ENCODE measurements at regions not wholly inside any gene's neighbourhood (a gene's known extent, or its start where the extent isn't known, plus 50 kb on each side); places are given as distances from the start of the nearest gene placed in this dataset.

GRCh38 chr2:138180692-138181386 is 216.6 kb downstream of the HNMT start:
- no peak for DNase-seq

- DNase-seq: no peak
Measured at GRCh38 chr2:138182250-138182936, 218.1 kb downstream of the HNMT start.

- no peak for DNase-seq
Measured at GRCh38 chr2:138182937-138183312, 218.7 kb downstream of the HNMT start.

- no peak for DNase-seq
Measured at GRCh38 chr2:138183705-138184104, 219.4 kb downstream of the HNMT start.

GRCh38 chr2:138184428-138184827 is 220.2 kb downstream of the HNMT start:
- no peak for DNase-seq

- no peak for DNase-seq
Measured at GRCh38 chr2:138185827-138186226, 221.6 kb downstream of the HNMT start.

- DNase-seq: no peak
Measured at GRCh38 chr2:138187221-138187620, 222.9 kb downstream of the HNMT start.

- DNase-seq: no peak
Measured at GRCh38 chr2:138190999-138191398, 226.7 kb downstream of the HNMT start.

GRCh38 chr2:138193416-138194213 is 229.3 kb downstream of the HNMT start:
- DNase-seq: no peak

GRCh38 chr2:138201286-138201685 is 237.0 kb downstream of the HNMT start:
- DNase-seq: no peak

GRCh38 chr2:138202762-138203161 is 238.5 kb downstream of the HNMT start:
- DNase-seq: no peak

GRCh38 chr2:138205281-138205680 is 241.0 kb downstream of the HNMT start:
- no peak for DNase-seq

GRCh38 chr2:138207074-138207930 is 243.0 kb downstream of the HNMT start:
- no peak for DNase-seq

GRCh38 chr2:138209009-138209408 is 244.7 kb downstream of the HNMT start:
- DNase-seq: no peak

GRCh38 chr2:138210487-138210886 is 246.2 kb downstream of the HNMT start:
- no peak for DNase-seq

GRCh38 chr2:138212434-138212833 is 248.2 kb downstream of the HNMT start:
- DNase-seq: no peak

- no peak for DNase-seq
Measured at GRCh38 chr2:138213084-138213483, 248.8 kb downstream of the HNMT start.

- DNase-seq: no peak
Measured at GRCh38 chr2:138213624-138214023, 249.4 kb downstream of the HNMT start.

GRCh38 chr2:138215958-138216357 is 251.7 kb downstream of the HNMT start:
- no peak for DNase-seq

GRCh38 chr2:138217975-138218374 is 253.7 kb downstream of the HNMT start:
- DNase-seq: no peak

GRCh38 chr2:138218397-138218796 is 254.1 kb downstream of the HNMT start:
- DNase-seq: no peak

GRCh38 chr2:138219961-138220360 is 255.7 kb downstream of the HNMT start:
- no peak for DNase-seq

GRCh38 chr2:138221358-138221757 is 257.1 kb downstream of the HNMT start:
- DNase-seq: no peak
